ENCODE measurements at regions not wholly inside any gene's neighbourhood (a gene's known extent, or its start where the extent isn't known, plus 50 kb on each side); places are given as distances from the start of the nearest gene placed in this dataset.

GRCh38 chr7:96833676-96834453, 124.2 kb upstream of the SEM1 start:
- TF ChIP-seq, protein P1, sequence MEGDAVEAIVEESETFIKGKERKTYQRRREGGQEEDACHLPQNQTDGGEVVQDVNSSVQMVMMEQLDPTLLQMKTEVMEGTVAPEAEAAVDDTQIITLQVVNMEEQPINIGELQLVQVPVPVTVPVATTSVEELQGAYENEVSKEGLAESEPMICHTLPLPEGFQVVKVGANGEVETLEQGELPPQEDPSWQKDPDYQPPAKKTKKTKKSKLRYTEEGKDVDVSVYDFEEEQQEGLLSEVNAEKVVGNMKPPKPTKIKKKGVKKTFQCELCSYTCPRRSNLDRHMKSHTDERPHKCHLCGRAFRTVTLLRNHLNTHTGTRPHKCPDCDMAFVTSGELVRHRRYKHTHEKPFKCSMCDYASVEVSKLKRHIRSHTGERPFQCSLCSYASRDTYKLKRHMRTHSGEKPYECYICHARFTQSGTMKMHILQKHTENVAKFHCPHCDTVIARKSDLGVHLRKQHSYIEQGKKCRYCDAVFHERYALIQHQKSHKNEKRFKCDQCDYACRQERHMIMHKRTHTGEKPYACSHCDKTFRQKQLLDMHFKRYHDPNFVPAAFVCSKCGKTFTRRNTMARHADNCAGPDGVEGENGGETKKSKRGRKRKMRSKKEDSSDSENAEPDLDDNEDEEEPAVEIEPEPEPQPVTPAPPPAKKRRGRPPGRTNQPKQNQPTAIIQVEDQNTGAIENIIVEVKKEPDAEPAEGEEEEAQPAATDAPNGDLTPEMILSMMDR (IDR thresholded peaks at IDR 0.05; ENCODE audit: poor library complexity), result no peak
- no peak for TF ChIP-seq EZH2 (IDR thresholded peaks at IDR 0.05; ENCODE audit: borderline replicate concordance)

All from hepatocyte (in vitro differentiated cells).